Brain microvascular endothelial cell (primary cell): ENCODE measurements at regions not wholly inside any gene's neighbourhood (a gene's known extent, or its start where the extent isn't known, plus 50 kb on each side); places are given as distances from the start of the nearest gene placed in this dataset.

Experiments used
- DNase-seq: peaks from one replicate; pipeline ENCODE4 v3.0.0-alpha.2; 2020
- H3K27ac ChIP-seq: fragments of 250-450 bp; sonication (Bioruptor Pico); 2 replicates; pipeline ENCODE4 v1.5.1; 2020; ENCODE audit warnings: mild to moderate bottlenecking, moderate library complexity
- H3K27me3 ChIP-seq: fragments of 250-450 bp; sonication (Bioruptor Pico); replicated peaks from 2 replicates; pipeline ENCODE4 v1.5.1; 2020; ENCODE audit warnings: mild to moderate bottlenecking
- H3K36me3 ChIP-seq: fragments of 250-450 bp; sonication (Bioruptor Pico); replicated peaks from 2 replicates; pipeline ENCODE4 v1.5.1; 2020; ENCODE audit warnings: mild to moderate bottlenecking
- H3K4me3 ChIP-seq: 2 replicates; pipeline ENCODE4 v1.5.1; 2011; ENCODE audit warnings: low read depth, mild to moderate bottlenecking, control low read depth, low read length, moderate library complexity
- in situ Hi-C: cut with HindIII; loops from 2 replicates; pipeline ENCODE4 v1.10.0; 2017; ENCODE audit warnings: low sequenced_read_pairs, low pct_ligation_motif_present
- TF ChIP-seq, protein P1 (sequence below): IDR thresholded peaks from 2 replicates; pipeline ENCODE4 v1.5.1; 2011; ENCODE audit warnings: low read depth, mild to moderate bottlenecking, moderate library complexity, low read length, control low read depth, inconsistent platforms; ENCODE audit errors: missing control alignments

DNA sequence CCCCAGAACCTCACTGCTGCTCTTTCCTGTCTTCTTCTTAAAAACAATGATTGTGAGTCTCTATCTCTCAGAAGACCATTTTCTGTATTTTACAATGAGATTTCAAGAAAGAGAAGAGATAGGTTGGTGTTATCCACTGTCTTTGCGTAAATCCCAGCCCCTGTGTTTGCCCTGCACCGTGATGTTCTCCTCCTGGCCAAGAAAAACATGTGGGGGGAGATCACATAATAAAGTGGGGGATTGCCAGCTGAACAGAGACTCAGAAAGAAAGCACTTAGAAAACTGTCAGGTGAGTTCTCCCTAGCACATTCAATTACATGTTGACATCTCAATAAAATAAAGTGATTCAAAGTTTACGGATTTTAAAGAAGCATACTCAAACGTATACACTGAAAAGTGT, 105.0 kb upstream of the PITRM1 start:
- TF ChIP-seq, protein P1, sequence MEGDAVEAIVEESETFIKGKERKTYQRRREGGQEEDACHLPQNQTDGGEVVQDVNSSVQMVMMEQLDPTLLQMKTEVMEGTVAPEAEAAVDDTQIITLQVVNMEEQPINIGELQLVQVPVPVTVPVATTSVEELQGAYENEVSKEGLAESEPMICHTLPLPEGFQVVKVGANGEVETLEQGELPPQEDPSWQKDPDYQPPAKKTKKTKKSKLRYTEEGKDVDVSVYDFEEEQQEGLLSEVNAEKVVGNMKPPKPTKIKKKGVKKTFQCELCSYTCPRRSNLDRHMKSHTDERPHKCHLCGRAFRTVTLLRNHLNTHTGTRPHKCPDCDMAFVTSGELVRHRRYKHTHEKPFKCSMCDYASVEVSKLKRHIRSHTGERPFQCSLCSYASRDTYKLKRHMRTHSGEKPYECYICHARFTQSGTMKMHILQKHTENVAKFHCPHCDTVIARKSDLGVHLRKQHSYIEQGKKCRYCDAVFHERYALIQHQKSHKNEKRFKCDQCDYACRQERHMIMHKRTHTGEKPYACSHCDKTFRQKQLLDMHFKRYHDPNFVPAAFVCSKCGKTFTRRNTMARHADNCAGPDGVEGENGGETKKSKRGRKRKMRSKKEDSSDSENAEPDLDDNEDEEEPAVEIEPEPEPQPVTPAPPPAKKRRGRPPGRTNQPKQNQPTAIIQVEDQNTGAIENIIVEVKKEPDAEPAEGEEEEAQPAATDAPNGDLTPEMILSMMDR = no peak
- DNase-seq = no peak
- H3K27me3 ChIP-seq = no peaks in the 10 kb centered on the region
- no peak overlapping the region for H3K27ac ChIP-seq
- no peak overlapping the region for H3K4me3 ChIP-seq
- no peaks in the 10 kb centered on the region for H3K36me3 ChIP-seq
- in situ Hi-C loops = no loop called here

DNA sequence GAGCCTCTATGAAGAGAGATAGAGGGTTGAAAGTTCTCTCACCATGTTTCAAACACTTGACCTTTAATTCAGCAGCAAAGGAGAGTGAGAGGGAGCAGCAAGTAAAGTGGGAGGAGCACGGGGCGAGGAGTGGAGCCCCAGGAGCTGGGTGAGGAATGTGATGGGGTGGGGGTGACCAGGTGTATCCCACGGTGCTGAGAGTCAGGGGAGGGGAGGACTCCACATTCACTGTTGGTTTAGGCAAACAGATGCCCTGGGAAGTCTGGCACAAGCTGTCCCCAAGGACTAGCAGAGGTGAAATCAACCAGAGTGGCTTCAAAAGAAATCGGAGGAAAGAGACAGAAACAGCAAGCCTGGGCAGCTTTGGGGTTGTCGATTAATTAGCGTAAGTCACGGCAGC, 101.8 kb upstream of the PITRM1 start:
- Histone ChIP-seq H3K27me3 (no peaks in the 10 kb centered on the region), H3K4me3 (no peak overlapping the region), H3K36me3 (no peaks in the 10 kb centered on the region), H3K27ac (no peak overlapping the region)
- in situ Hi-C loops = no loop called here
- DNase-seq = no peak
- TF ChIP-seq, protein P1 = no peak

DNA sequence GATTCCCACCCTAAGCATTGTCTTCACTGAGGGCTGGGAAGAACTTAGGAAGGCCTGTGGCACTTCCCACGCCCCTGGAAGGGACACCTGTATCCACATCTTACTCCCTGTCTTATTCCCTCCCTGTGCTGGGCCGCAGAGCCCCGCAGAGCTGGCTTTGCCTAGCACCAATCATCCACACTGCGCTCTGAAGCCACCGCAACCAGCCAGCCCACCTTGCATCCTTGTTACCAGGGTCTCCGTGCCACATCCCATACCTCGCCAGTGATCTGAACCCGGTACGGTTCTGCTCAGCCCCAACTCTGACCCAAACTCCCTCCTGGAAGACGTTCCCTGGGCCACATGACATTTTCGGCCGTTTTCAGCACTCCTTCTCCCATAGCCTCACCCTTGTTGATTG, 101.4 kb upstream of the PITRM1 start:
- TF ChIP-seq, protein P1 = no peak
- H3K27me3 ChIP-seq = no peaks in the 10 kb centered on the region
- H3K27ac ChIP-seq = no peak overlapping the region
- H3K4me3 ChIP-seq = no peak overlapping the region
- in situ Hi-C loops = no loop called here
- no peaks in the 10 kb centered on the region for H3K36me3 ChIP-seq
- no peak for DNase-seq

DNA sequence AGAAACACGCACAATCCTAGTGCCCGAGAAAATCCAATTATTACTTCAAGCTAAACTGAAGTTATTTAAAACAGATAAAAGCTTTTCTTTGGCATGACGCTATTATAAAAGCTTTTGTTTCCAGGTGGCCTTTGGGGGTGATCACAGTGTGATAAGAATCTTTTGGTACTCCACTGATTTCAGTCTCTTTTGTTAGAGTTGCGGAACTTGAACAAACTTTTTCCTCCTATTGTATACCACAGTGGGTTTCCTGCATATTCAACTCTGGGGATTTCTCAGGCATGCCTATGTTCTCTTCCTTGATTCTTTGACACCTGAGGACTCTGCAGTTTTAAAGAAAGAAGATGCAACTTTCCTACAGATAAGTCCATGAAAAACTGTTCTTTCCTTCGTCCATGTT, 99.7 kb upstream of the PITRM1 start:
- H3K36me3 ChIP-seq = no peaks in the 10 kb centered on the region
- DNase-seq = no peak
- no peaks in the 10 kb centered on the region for H3K27me3 ChIP-seq
- TF ChIP-seq, protein P1 = no peak
- in situ Hi-C loops = no loop called here
- no peak overlapping the region for H3K4me3 ChIP-seq
- no peak overlapping the region for H3K27ac ChIP-seq

DNA sequence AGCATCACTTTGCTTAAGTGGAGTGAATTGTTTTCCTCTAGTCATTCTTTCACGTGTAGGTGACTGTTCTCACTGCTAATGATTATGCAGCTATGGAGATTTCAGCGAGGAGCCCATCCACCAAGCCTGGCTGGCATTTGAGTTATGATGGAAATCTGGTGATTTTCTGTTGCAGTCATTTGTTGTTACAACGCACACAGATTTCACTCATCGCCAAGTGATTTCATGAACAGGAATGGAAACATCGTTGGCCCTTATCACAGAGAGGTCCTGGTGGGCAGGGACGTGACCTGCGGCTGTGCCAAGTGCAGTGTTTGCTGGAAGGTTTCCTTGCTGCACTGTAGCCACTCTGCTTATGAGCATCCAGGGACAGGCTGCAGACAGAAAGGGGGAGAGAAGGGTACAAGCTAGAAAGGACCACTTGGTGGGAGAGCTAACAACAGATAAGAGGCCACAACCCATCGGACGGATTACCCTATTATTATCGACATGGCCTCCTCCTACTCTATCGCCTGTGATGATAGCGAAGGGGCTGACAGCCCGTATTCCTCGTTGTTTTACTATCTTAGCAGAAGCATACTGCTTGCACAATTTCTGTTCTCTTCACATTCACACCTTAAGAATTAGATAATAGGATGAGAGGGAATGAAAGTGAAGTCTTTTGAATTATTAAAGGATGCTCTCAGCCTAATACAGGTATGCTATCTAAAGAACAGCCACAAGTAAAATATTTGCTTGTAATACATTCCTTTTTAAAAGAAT, 99.0 kb upstream of the PITRM1 start:
- DNase-seq = no peak
- in situ Hi-C loops = no loop called here
- Histone ChIP-seq H3K27me3 (no peaks in the 10 kb centered on the region), H3K27ac (no peak overlapping the region), H3K4me3 (no peak overlapping the region), H3K36me3 (no peaks in the 10 kb centered on the region)
- TF ChIP-seq, protein P1 = no peak
